NOMO-1 treated with DMSO at 0.1 percent for 48 hours (cell line): ENCODE measurements at regions not wholly inside any gene's neighbourhood (a gene's known extent, or its start where the extent isn't known, plus 50 kb on each side); places are given as distances from the start of the nearest gene placed in this dataset.
"Not testable (repeated sequence)": the region's sequence is repeated elsewhere in the genome, so short reads cannot be mapped to it uniquely, and the experiment has no call there.

ENCODE experiments used
- DNase-seq: peaks from one replicate; lab custom pipeline; 2025; ENCODE audit not compliant: unreplicated experiment; lab: John Stamatoyannopoulos, UW

GRCh38 chr5:136563489-136563888 lies 198.1 kb upstream of the TRPC7 start:
- DNase-seq = no peak

GRCh38 chr5:136560126-136560525 lies 194.8 kb upstream of the TRPC7 start:
- no peak for DNase-seq

GRCh38 chr5:136559651-136560050 lies 194.3 kb upstream of the TRPC7 start:
- no peak for DNase-seq

GRCh38 chr5:136547096-136547495 lies 181.8 kb upstream of the TRPC7 start:
- not testable (repeated sequence) for DNase-seq

- DNase-seq = not testable (repeated sequence)
These were observed 181.1 kb upstream of the TRPC7 start for GRCh38 chr5:136546441-136546840.

- DNase-seq = not testable (repeated sequence)
These were observed 179.7 kb upstream of the TRPC7 start for GRCh38 chr5:136545031-136545430.

- no peak for DNase-seq
These were observed 173.2 kb upstream of the TRPC7 start for GRCh38 chr5:136538534-136538933.

- DNase-seq = no peak
These were observed 163.7 kb upstream of the TRPC7 start for GRCh38 chr5:136529081-136529480.

- DNase-seq = no peak
These were observed 163.2 kb upstream of the TRPC7 start for GRCh38 chr5:136528481-136529030.

GRCh38 chr5:136527311-136527710 lies 162.0 kb upstream of the TRPC7 start:
- no peak for DNase-seq

GRCh38 chr5:136526791-136527190 lies 161.4 kb upstream of the TRPC7 start:
- DNase-seq = no peak

GRCh38 chr5:136526021-136526420 lies 160.7 kb upstream of the TRPC7 start:
- DNase-seq = no peak

- DNase-seq = no peak
These were observed 160.3 kb upstream of the TRPC7 start for GRCh38 chr5:136525597-136525996.

GRCh38 chr5:136522217-136522956 lies 157.0 kb upstream of the TRPC7 start:
- no peak for DNase-seq

GRCh38 chr5:136521696-136522095 lies 156.4 kb upstream of the TRPC7 start:
- DNase-seq = no peak

- DNase-seq = no peak
These were observed 153.5 kb upstream of the TRPC7 start for GRCh38 chr5:136518814-136519213.

- DNase-seq = no peak
These were observed 152.8 kb upstream of the TRPC7 start for GRCh38 chr5:136518174-136518573.

- DNase-seq = no peak
These were observed 152.4 kb upstream of the TRPC7 start for GRCh38 chr5:136517755-136518154.

GRCh38 chr5:136516637-136517036 lies 151.3 kb upstream of the TRPC7 start:
- DNase-seq = no peak

GRCh38 chr5:136513430-136513829 lies 148.1 kb upstream of the TRPC7 start:
- DNase-seq = no peak

GRCh38 chr5:136511046-136511445 lies 145.7 kb upstream of the TRPC7 start:
- DNase-seq = no peak

- no peak for DNase-seq
These were observed 145.1 kb upstream of the TRPC7 start for GRCh38 chr5:136510481-136510880.

GRCh38 chr5:136506131-136506530 lies 140.8 kb upstream of the TRPC7 start:
- DNase-seq = no peak
